MCF 10A (cell line): ENCODE measurements at regions not wholly inside any gene's neighbourhood (a gene's known extent, or its start where the extent isn't known, plus 50 kb on each side); places are given as distances from the start of the nearest gene placed in this dataset.

Experiments used
- BruUV-seq: library from RNA; stranded (reverse); fragments of 400-500 nt; replicated peaks from 2 replicates; lab custom pipeline; 2021; lab: Mats Ljungman, UMichigan
- CTCF ChIA-PET: fragments of 300-600 bp; sonication (Branson Sonifier 250); formaldehyde crosslinking; extraction: SDS; loops from one replicate; lab custom pipeline; 2021; ENCODE audit warnings: antibody characterized with exemption, inconsistent platforms; lab: Yijun Ruan, JAX
- POLR2A ChIA-PET: fragments of 300-600, 350-650 bp; sonication (Branson Sonifier 250); formaldehyde crosslinking; extraction: SDS; loops from one replicate; lab custom pipeline; 2020; ENCODE audit warnings: antibody characterized with exemption, inconsistent platforms; lab: Yijun Ruan, JAX
- DNase-seq: peaks from one replicate; pipeline ENCODE4 v3.0.0-alpha.2; 2018; ENCODE audit not compliant: unreplicated experiment
- H3K27ac Mint-ChIP-seq: one replicate; pipeline ENCODE4 v1.8.0; 2022; ENCODE audit warnings: mild to moderate bottlenecking, low read depth, mixed read lengths; ENCODE audit not compliant: unreplicated experiment
- H3K27me3 Mint-ChIP-seq: one replicate; pipeline ENCODE4 v1.8.0; 2022; ENCODE audit warnings: mixed read lengths; ENCODE audit not compliant: insufficient read depth, unreplicated experiment
- H3K36me3 Mint-ChIP-seq: one replicate; pipeline ENCODE4 v1.8.0; 2022; ENCODE audit warnings: mild to moderate bottlenecking, moderate library complexity, mixed read lengths; ENCODE audit not compliant: insufficient read depth, unreplicated experiment
- H3K4me1 Mint-ChIP-seq: one replicate; pipeline ENCODE4 v1.8.0; 2022; ENCODE audit warnings: mixed read lengths; ENCODE audit not compliant: insufficient read depth, unreplicated experiment
- H3K4me3 Mint-ChIP-seq: one replicate; pipeline ENCODE4 v1.8.0; 2022; ENCODE audit warnings: mild to moderate bottlenecking, moderate library complexity, mixed read lengths; ENCODE audit not compliant: unreplicated experiment
- H3K9me3 Mint-ChIP-seq: one replicate; pipeline ENCODE4 v1.8.0; 2022; ENCODE audit warnings: mixed read lengths; ENCODE audit not compliant: unreplicated experiment
- intact Hi-C: fragments of 100-400 bp; cut with micrococcal nuclease; formaldehyde crosslinking; loops from 2 replicates; pipeline ENCODE4 v1.14.1; 2022
- TF ChIP-seq, protein P1 (sequence below): fragments of 200-600 bp; IDR thresholded peaks from one replicate; pipeline ENCODE4 v1.8.0; 2022; ENCODE audit warnings: antibody characterized with exemption, mild to moderate bottlenecking; ENCODE audit not compliant: unreplicated experiment

DNA sequence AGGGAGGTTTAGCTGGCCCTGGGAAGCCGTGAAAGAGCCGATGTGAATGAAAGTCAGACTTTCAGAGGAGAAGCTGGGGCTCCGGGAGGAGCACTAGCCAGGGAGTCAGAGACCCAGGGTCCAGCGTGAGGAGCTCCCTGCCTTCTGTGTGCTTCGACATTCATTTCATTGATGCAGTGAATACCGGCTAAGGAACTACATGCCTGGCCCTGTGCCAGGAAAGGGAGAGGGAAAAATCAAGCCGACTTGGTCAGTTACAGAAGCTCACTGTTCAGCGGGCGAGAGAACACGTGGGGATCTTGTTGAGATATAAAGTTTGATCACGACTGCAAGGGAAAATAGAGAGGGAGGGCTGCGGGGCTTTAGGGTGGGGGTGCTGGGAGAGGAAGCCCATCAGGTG is 76.7 kb upstream of the RUNX3 start:
- Mint-ChIP-seq H3K9me3 (no peaks in the 10 kb centered on the region), H3K36me3 (no peaks in the 10 kb centered on the region), H3K4me1 (peaks cover 18% of the 10 kb centered on the region), H3K4me3 (no peak overlapping the region), H3K27ac (no peak overlapping the region), H3K27me3 (peaks cover 11% of the 10 kb centered on the region)
- BruUV-seq: no TSS peak
- intact Hi-C loops: no loop called here
- ChIA-PET CTCF (interaction anchor here (0.7 to 0.9 kb wide), 3 partner anchors 27 to 291 kb away, joined by 3 to 7 read pairs (median 4); no protein-coding TSS in a partner anchor), POLR2A (no interaction called here)
- TF ChIP-seq, protein P1, sequence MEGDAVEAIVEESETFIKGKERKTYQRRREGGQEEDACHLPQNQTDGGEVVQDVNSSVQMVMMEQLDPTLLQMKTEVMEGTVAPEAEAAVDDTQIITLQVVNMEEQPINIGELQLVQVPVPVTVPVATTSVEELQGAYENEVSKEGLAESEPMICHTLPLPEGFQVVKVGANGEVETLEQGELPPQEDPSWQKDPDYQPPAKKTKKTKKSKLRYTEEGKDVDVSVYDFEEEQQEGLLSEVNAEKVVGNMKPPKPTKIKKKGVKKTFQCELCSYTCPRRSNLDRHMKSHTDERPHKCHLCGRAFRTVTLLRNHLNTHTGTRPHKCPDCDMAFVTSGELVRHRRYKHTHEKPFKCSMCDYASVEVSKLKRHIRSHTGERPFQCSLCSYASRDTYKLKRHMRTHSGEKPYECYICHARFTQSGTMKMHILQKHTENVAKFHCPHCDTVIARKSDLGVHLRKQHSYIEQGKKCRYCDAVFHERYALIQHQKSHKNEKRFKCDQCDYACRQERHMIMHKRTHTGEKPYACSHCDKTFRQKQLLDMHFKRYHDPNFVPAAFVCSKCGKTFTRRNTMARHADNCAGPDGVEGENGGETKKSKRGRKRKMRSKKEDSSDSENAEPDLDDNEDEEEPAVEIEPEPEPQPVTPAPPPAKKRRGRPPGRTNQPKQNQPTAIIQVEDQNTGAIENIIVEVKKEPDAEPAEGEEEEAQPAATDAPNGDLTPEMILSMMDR: no peak
- no peak for DNase-seq

DNA sequence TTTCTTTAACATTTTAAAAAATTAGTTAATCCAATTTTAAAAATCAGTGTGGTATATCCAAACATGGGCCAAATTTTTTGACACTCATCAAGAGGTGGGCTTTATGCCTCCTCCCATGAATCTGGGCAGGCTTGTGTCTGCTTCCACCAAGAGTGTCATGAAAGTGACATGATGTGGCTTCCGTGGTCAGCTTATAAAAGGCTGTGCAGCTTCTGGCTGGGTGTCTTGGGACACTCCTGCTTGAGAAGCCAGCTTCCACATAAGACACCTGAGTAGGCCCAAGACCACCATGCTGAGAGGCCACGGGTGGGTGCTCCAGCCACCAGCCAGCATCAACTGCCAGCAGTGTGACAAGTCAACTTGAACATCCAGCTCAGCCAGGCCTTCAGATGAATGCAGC is 74.3 kb upstream of the RUNX3 start:
- TF ChIP-seq, protein P1: no peak
- no peak overlapping the region for H3K27ac Mint-ChIP-seq
- ChIA-PET POLR2A (interaction anchor here (0.9 kb wide), 1 partner anchor 46 kb away, joined by 3 read pairs; no protein-coding TSS in a partner anchor), CTCF (interaction anchor here (0.6 kb wide), 2 partner anchors 368 to 402 kb away, joined by 3 to 5 read pairs; no protein-coding TSS in a partner anchor)
- no peak overlapping the region for H3K4me3 Mint-ChIP-seq
- H3K4me1 Mint-ChIP-seq: peaks cover 18% of the 10 kb centered on the region
- H3K27me3 Mint-ChIP-seq: peaks cover 11% of the 10 kb centered on the region
- no peaks in the 10 kb centered on the region for H3K36me3 Mint-ChIP-seq
- DNase-seq: no peak
- no TSS peak for BruUV-seq
- no peaks in the 10 kb centered on the region for H3K9me3 Mint-ChIP-seq
- intact Hi-C loops: no loop called here

DNA sequence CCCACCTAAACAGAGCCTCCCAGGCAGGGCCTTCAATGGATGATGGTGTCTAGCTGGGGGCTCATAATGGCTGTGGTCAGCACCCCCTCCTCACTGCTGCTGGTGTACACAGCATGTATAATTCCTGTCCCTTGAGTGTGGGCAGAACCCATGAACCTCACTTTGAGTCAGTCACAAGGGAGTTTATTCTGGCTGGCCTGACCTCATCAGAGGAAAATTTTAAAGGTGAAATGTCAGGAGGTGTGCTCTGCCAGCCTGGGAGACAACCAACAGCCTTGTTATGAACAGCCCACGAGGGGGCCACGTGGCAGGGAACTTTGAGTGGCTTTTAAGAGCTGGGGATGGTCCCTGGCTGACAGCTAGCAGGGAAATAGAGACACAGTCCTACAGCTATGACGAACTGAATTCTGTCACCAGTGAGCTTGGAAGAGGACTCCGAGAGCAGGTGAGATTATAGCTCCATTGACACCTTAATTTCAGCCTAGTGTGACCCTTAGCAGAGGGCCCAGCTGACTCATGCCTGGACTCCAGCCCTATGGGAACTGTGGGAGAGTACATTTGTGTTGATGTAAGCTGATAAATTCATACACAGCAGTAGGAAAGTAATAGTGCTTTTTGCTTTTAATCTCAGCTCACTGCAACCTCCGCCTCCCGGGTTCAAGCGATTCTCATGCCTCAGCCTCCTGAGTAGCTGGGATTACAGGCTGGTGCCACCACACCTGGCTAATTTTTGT is 73.5 kb upstream of the RUNX3 start:
- no peak for DNase-seq
- intact Hi-C loops: no loop called here
- H3K36me3 Mint-ChIP-seq: no peaks in the 10 kb centered on the region
- BruUV-seq: no TSS peak
- no peak overlapping the region for H3K4me3 Mint-ChIP-seq
- no peak overlapping the region for H3K27ac Mint-ChIP-seq
- ChIA-PET POLR2A (interaction anchor here (0.9 kb wide), 1 partner anchor 47 kb away, joined by 3 read pairs; no protein-coding TSS in a partner anchor), CTCF (interaction anchor here (0.6 to 0.8 kb wide), 2 partner anchors 8 to 367 kb away, joined by 3 read pairs; no protein-coding TSS in a partner anchor)
- H3K9me3 Mint-ChIP-seq: no peaks in the 10 kb centered on the region
- peaks cover 11% of the 10 kb centered on the region for H3K27me3 Mint-ChIP-seq
- H3K4me1 Mint-ChIP-seq: peaks cover 18% of the 10 kb centered on the region
- TF ChIP-seq, protein P1: no peak

- H3K4me3 Mint-ChIP-seq: no peak overlapping the region
- ChIA-PET CTCF (interaction anchor here (0.8 kb wide), 1 partner anchor 9 kb away, joined by 3 read pairs; no protein-coding TSS in a partner anchor), POLR2A (no interaction called here)
- intact Hi-C loops: no loop called here
- peaks cover 17% of the 10 kb centered on the region for H3K4me1 Mint-ChIP-seq
- H3K36me3 Mint-ChIP-seq: no peaks in the 10 kb centered on the region
- BruUV-seq: no TSS peak
- no peak for DNase-seq
- no peak overlapping the region for H3K27ac Mint-ChIP-seq
- TF ChIP-seq, protein P1: no peak
- no peaks in the 10 kb centered on the region for H3K9me3 Mint-ChIP-seq
- H3K27me3 Mint-ChIP-seq: peaks cover 11% of the 10 kb centered on the region
These were observed 72.9 kb upstream of the RUNX3 start for GRCh38 chr1:25003000-25003399.
